ENCODE measurements at regions not wholly inside any gene's neighbourhood (a gene's known extent, or its start where the extent isn't known, plus 50 kb on each side); places are given as distances from the start of the nearest gene placed in this dataset.

GRCh38 chr9:89983411-89983810, 378.6 kb downstream of the GADD45G start:
- DNase-seq: no peak

- DNase-seq: no peak
Observed at GRCh38 chr9:89984214-89984613, 379.4 kb downstream of the GADD45G start.

- no peak for DNase-seq
Observed at GRCh38 chr9:89985068-89985467, 380.3 kb downstream of the GADD45G start.

DNA sequence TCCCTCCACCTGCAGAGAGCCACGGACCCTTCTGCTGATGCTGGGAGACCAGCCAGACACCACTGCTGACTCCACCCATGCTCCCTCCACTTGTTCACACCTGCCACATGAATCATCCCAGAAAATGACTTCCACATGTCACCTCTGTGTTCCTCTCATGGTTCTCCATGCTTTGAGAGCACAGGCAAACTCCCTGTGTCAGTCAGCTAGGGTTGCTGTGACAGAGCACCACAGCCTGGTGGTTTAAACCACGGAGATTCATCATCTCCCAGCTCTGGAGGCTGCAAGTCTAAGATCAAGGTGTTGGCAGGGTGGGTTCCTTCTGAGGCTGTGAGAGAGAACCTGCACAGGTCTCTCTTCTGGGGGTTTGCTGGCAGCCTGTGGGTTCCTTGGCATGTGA, 381.4 kb downstream of the GADD45G start:
- DNase-seq: no peak

DNA sequence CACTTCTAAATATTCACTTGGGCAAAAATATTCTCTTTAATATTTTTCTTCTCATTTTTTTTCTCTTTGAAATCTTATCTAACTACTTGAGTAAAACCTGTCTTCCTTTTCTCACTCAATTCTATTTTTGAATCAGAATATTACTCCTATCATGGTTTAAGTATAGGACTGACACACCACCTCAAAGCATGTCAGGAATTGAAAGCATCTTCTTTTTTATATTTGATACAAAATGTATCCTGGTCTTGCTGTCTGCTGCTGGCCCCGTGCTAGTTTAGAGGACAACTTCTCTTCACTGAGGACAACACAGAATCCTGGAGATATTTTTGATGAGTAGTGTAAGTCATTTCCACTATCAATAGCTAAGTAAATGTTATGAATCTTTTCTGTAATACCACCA, 383.6 kb downstream of the GADD45G start:
- DNase-seq: no peak

DNA sequence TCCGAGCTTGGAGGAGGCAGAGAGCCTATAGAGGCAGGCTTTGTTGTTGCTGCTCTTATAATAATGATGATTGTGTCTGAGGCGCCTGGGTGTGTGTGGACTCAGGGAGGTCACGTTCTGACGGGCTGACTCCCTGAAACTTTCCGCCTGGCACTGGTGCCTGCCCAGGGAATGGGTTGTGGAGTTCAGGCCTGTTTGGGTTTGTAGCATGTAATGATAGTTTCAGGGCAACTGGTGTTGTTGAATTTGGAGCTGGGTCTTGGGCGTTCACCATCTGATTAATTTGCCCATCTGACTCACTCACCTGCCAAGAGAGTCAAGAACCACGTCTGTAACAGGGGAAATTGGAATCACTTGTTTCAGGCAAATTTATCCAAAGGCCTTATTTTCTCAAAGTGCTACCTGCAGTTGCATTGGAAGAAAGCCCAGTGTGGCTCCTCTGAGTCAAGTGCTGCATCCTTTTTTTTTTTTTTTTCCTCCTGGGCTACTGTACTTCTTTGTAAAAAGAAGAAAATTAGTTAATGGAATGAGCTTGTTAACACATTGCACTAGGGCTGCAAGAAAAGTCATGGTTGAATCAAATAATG, 386.5 kb downstream of the GADD45G start:
- DNase-seq: no peak

DNA sequence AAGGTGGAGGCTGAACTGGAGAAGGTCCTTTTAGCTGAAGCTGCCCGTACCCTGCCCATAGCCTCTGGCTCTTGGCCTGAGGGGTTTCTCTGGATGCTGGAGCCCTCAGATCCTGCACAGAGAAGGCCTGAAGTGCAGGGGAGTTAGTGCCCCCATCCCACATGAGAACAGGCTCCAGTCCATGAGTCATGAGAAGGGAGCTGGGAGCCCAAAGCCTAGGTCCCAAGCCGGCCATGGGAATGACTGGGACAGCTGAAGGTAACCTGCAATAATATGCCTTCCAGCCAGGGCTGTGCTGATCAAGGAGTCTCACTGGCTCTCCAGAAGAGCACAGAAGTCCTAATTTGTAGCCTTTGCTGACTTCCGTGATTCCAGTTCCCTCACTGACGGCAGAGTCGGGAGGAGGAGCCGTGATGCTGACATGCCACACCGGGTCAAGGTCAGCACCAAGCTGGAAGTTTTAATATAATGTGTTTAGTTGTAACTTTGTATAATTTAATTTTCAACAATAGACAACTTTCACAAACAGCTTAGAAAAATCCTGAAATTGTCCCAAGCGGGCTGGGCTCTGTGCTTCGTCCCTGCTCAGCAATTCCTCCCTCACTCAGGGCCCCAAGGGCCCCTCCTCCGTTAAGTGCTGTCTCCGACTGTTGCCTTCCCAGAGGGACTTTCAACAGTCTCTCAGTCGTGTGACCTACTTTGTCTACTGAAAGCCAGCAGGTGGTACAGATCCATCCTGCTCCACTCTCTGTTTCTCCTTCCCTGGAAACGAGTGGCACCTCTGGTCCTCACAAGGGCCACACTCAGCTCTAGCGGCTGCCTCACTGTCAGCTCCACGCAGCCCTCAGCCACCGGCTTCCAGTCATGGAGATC, 387.8 kb downstream of the GADD45G start:
- DNase-seq: no peak

- DNase-seq: no peak
Observed at GRCh38 chr9:89993678-89994630, 389.1 kb downstream of the GADD45G start.

- no peak for DNase-seq
Observed at GRCh38 chr9:89994988-89995613, 390.3 kb downstream of the GADD45G start.

DNA sequence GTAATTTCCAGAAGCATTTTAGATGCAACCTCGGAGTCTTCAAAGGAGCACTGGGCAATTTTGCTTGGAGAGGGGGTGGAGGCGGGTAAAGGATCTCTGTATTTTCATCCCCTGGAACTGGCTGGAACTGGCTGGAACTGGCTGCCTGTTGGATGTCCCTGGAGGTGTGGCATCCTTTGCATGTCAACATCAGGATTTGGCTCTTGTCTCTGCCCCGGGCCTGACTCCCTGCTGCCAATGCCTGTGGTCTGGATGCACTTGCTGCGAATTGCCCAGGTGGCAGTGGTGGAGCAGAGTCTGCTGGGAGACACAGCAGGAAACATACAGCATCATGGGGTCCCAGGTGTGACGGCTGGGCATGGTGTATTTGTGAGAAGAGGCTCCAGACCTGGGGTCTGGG, 391.3 kb downstream of the GADD45G start:
- no peak for DNase-seq

GRCh38 chr9:89996773-89997172, 392.0 kb downstream of the GADD45G start:
- no peak for DNase-seq

GRCh38 chr9:89998633-89999032, 393.8 kb downstream of the GADD45G start:
- DNase-seq: no peak

- DNase-seq: no peak
Observed at GRCh38 chr9:89999176-89999533, 394.3 kb downstream of the GADD45G start.

DNA sequence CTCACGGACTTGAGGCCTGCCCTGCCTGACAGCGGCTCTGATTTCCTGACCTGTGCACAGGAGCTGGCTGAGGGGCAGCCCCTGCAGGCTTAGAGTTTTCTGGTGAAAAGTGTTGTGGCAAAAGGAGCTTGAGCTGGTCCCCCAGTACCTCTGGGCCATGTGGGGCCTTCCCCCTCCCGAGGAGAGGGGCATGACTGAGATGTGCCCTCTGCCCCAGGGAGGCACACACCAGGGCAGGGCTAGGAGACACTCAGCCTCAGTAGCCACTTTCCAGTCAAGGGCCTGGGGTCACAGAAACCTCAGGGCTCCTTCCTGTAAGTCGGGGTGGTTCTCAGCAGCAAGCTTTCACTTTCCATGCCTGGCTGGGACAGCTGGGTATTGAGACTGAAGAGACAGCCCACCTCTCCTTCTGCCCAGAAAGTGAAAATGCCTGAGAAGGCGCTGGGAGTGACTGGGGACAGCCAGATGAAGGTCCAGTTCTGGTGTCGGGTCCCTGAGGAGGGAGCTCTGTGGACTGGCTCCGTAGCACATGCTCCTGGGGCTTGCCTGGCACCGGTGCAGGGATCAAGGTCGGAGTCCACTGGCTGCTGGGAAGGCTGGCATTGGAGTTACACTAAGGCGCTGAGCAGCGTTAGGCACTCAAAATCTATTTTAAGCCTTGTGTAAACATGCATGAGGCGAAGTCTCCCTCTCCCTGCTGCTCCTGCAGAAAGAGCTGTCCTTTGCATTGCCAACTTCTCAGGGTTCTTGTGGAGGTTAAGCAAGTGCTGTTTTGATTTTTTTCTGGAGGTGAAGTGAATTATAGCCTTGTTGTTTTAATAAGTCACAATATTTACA, 394.9 kb downstream of the GADD45G start:
- DNase-seq: no peak

GRCh38 chr9:90000925-90001324, 396.1 kb downstream of the GADD45G start:
- DNase-seq: no peak

DNA sequence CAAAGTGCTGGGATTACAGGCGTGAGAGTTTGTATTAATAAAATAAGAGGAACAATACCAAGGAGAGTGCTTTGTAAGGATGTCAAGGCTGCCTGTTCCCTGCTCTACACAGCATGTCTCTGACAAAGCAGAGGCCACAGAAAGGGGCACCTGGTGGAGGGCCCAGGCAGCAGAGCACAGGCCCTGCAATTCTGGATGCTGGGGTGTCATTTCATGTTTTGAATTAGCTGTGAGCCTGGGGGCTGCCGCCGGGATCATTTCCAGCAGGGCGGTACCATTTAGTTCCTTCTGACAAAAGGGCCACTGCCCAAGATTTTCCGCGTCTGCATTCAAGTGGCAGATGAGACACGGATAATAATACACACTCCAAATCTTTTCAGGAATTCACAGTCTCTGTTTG, 396.9 kb downstream of the GADD45G start:
- no peak for DNase-seq

GRCh38 chr9:90002397-90003271, 397.8 kb downstream of the GADD45G start:
- DNase-seq: no peak

DNA sequence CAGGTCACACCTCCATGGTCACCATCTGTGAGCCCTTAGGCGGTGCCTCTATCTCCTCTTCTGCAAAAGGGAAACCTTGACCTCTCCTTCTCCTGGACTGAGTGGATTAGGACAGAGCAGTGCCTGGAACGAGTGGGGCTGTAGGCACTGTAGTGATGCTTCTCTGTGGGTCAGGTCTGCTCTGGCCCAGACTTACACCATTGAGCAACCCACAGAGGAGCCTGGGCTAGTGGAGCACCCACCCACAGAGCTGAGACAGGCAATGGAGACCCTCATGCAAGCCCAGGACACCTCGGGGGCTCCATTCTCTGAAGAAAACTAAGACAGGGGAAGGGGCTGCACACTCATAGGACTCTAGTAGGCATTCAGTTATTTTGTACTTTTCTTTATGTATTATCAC, 400.6 kb downstream of the GADD45G start:
- no peak for DNase-seq

DNA sequence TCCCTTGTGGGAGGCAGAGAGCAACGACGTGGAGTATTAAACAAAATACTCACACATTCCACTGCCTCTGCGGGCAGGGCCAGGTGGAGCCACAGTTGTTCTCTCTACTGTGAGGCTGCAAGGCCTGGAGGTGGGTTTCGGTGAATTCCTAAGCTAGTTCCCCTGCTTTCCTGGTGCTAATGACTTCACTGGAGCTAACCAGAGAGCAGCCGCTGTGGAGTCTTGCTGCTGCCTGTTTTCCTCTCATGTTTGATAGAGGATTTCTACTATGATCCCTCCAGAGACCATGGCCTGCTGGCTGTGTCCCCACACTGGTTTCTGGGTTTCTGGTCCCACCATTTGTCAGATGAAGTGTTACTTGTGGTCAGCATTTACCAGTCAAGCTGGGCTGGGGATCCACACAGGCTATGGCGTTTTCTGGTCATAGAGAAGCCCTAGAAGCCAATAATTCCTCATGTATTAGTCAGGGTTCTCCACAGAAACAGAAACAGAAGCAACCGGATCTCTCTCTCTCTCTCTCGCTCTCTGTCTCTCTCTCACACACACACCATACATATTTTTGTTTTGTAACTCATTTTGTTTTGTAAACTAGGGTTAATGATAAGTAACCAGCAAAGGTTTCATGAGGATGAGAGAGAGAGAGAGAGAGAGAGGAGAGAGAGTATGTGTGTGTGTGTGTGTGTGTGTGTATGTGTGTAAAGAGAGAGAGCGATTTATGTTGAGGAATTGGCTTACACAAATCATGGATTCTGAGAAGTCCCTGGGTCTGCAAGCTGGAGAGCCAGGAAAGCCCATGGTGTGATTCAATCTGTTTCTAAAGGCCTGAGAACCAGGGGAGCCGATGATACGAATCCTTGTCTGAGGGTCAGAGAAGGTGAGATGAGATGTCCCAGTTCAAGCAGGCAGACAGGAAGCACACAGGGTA, 403.0 kb downstream of the GADD45G start:
- no peak for DNase-seq

GRCh38 chr9:90009447-90009846, 404.6 kb downstream of the GADD45G start:
- DNase-seq: no peak

Data from GDM1 (cell line).